Mucosa of rectum (tissue), 2 donors: ENCODE measurements at regions not wholly inside any gene's neighbourhood (a gene's known extent, or its start where the extent isn't known, plus 50 kb on each side); places are given as distances from the start of the nearest gene placed in this dataset.

Experiments used
- H3K27ac ChIP-seq, 2 donors: one replicate each; pipeline ENCODE4 v1.7.0; 2013; ENCODE audit warnings: inconsistent platforms in 2 of 2, low read depth in 2 of 2, low read length in 2 of 2
- H3K27me3 ChIP-seq, 2 donors: one replicate each; pipeline ENCODE4 v1.7.0; 2013; ENCODE audit warnings: low read length in 2 of 2; ENCODE audit not compliant: control insufficient read depth in 2 of 2, insufficient read depth in 2 of 2
- H3K36me3 ChIP-seq, 2 donors: one replicate each; pipeline ENCODE4 v1.7.0; 2013; ENCODE audit warnings: low read length in 2 of 2; ENCODE audit not compliant: control insufficient read depth in 2 of 2, insufficient read depth in 2 of 2
- H3K4me1 ChIP-seq, 2 donors: one replicate each; pipeline ENCODE4 v1.7.0; 2013; ENCODE audit warnings: low read length in 2 of 2, mild to moderate bottlenecking in 1 of 2; ENCODE audit not compliant: control insufficient read depth in 2 of 2, insufficient read depth in 2 of 2
- H3K4me3 ChIP-seq, 2 donors: one replicate each; pipeline ENCODE4 v1.7.0; 2013; ENCODE audit warnings: low read length in 2 of 2
- H3K9ac ChIP-seq, 2 donors: one replicate each; pipeline ENCODE4 v1.7.0; 2013; ENCODE audit warnings: low read length in 2 of 2, low read depth in 1 of 2, mild to moderate bottlenecking in 1 of 2
- H3K9me3 ChIP-seq, 2 donors: one replicate each; pipeline ENCODE4 v1.7.0; 2013; ENCODE audit warnings: low read length in 2 of 2; ENCODE audit not compliant: control insufficient read depth in 2 of 2
- donor health status: healthy.
- donor health status: Normal muscosa, but diverticular disease.

DNA sequence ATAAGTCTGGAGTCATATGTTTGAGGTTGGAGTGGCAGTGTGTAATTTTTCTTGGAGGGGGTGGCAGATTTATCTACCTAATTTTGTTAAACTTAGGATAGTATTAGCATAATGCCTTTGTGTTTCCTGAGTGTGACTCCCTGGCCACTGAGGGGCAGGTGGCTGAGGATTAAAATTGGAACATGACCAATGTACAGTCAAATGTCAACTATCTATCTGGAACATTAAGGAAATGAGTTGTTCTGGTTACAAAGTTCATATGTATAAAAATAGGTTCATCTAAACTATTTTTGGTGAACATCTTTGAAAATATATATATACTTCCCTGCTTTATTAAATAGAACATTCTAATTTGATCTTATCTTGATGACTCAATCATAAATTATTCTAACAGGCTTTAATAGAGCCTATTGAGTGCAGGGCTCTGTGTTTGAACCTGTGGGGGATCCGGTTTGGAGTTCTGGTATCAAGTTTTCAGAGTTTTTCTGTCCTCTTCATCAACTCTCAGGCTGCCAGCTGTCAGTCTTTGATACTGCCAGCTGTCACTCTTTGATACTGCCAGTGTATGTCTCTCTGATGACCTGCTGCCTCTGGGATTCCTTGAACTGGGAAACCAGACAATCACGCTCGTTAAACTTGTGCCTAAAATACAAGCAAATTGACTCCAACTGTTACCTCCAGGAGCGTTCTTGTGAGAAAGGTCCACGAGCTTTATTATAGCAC is 309.6 kb downstream of the METTL15 start:
- Histone ChIP-seq H3K27ac (no peak overlapping the region), H3K27me3 (no peaks in the 10 kb centered on the region), H3K4me3 (no peak overlapping the region), H3K36me3 (no peaks in the 10 kb centered on the region), H3K9me3 (peaks cover 0 to 2% of the 10 kb centered on the region in 2 donors), H3K4me1 (no peaks in the 10 kb centered on the region), H3K9ac (no peak overlapping the region)

GRCh38 chr11:28412029-28412428 is 303.8 kb downstream of the METTL15 start:
- peaks cover 0 to 2% of the 10 kb centered on the region in 2 donors for H3K9me3 ChIP-seq
- no peak overlapping the region for H3K27ac ChIP-seq
- no peaks in the 10 kb centered on the region for H3K27me3 ChIP-seq
- no peak overlapping the region for H3K9ac ChIP-seq
- no peaks in the 10 kb centered on the region for H3K4me1 ChIP-seq
- H3K36me3 ChIP-seq: no peaks in the 10 kb centered on the region
- H3K4me3 ChIP-seq: no peak overlapping the region

DNA sequence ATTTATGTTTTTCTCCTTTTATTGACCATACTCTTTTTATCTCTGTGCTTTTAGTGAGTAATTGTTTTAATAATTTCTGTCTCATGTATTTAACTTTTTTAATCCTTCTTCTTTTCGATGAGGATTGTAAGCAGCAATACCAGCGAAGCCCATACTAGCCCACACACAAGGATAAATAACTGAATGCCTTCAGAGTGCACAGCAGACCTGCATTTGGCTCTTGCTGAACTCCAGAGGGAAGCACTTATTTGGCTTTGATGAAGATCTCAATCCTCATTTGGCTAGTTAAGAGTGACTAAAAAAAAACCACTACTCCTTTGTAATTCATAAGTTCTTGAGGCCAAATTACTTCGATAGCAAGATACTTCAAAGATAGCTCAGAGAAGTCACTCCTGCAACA is 293.3 kb downstream of the METTL15 start:
- Histone ChIP-seq H3K4me1 (no peaks in the 10 kb centered on the region), H3K36me3 (no peaks in the 10 kb centered on the region), H3K27ac (no peak overlapping the region), H3K9me3 (no peaks in the 10 kb centered on the region), H3K4me3 (no peak overlapping the region), H3K27me3 (no peaks in the 10 kb centered on the region), H3K9ac (no peak overlapping the region)

DNA sequence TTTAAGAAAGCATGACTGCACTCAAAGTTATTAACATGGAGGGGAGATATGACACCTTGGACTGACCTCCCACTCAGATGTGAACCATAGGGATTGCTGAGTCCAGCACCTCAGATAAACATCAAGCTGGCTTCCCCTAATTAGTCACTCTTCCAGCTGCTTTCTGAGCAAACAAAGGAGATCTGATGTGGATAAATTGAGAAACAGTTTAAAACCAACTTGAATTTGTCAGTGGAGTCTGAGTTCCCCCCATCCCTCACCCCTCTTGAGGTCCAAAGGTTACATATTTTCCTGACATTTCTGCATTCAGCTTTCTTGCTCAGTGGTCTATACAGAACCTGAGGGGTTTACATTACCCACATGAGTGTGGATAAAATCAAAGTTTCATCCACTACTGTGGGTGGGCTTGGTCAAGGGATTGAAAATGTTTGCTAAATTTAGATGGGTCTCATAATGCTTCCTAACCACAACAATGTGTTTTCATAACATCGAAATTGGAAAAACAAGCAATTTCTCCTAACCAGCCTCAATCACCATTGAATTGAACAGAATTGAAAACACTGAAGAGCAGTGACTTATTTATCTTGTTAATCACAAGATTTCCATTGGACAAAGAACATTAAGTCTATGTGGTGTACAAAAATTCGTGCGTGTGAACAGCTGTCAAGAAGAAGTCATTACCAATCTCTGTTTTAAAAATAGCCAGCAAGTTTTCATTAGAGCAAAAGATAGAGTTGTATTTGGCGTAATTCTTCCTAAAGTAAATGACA is 292.3 kb downstream of the METTL15 start:
- Histone ChIP-seq H3K9me3 (no peaks in the 10 kb centered on the region), H3K4me3 (no peak overlapping the region), H3K36me3 (no peaks in the 10 kb centered on the region), H3K4me1 (no peaks in the 10 kb centered on the region), H3K27ac (no peak overlapping the region), H3K27me3 (no peaks in the 10 kb centered on the region), H3K9ac (no peak overlapping the region)

- H3K36me3 ChIP-seq: no peaks in the 10 kb centered on the region
- no peak overlapping the region for H3K27ac ChIP-seq
- no peak overlapping the region for H3K9ac ChIP-seq
- no peaks in the 10 kb centered on the region for H3K9me3 ChIP-seq
- H3K4me3 ChIP-seq: no peak overlapping the region
- no peaks in the 10 kb centered on the region for H3K4me1 ChIP-seq
- H3K27me3 ChIP-seq: no peaks in the 10 kb centered on the region
These were observed 285.2 kb downstream of the METTL15 start for GRCh38 chr11:28393348-28393747.

GRCh38 chr11:28384418-28384817 is 276.2 kb downstream of the METTL15 start:
- Histone ChIP-seq H3K4me3 (no peak overlapping the region), H3K9ac (no peak overlapping the region), H3K4me1 (no peaks in the 10 kb centered on the region), H3K9me3 (peaks cover 0 to 3% of the 10 kb centered on the region in 2 donors), H3K27me3 (no peaks in the 10 kb centered on the region), H3K36me3 (no peaks in the 10 kb centered on the region), H3K27ac (no peak overlapping the region)

DNA sequence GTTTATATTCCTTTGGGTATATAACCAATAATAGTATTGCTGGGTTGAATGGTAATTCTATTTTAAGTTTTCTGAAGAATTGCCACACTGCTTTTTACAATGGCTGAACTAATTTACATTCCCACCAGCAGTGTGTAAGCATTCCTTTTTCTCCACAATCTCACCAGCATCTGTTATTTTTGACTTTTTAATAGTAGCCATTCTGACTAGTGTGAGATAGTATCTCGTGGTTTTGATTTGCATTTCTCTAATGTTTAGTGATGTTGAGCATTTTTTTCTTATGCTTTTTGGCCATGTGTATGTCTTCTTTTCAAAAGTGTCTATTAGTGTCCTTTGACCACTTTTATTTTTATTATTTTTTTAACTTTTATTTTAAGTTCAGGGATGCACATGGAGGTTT is 275.3 kb downstream of the METTL15 start:
- H3K9ac ChIP-seq: no peak overlapping the region
- H3K4me3 ChIP-seq: no peak overlapping the region
- peaks cover 0 to 3% of the 10 kb centered on the region in 2 donors for H3K9me3 ChIP-seq
- no peak overlapping the region for H3K27ac ChIP-seq
- H3K36me3 ChIP-seq: no peaks in the 10 kb centered on the region
- no peaks in the 10 kb centered on the region for H3K27me3 ChIP-seq
- no peaks in the 10 kb centered on the region for H3K4me1 ChIP-seq
